ENCODE measurements at regions not wholly inside any gene's neighbourhood (a gene's known extent, or its start where the extent isn't known, plus 50 kb on each side); places are given as distances from the start of the nearest gene placed in this dataset.

GRCh38 chr1:200258447-200259375 is 151.1 kb downstream of the ZNF281 start:
- POLR2A ChIA-PET, result interaction anchor here (0.6 kb wide), 1 partner anchor 90 kb away, joined by 5 read pairs; no protein-coding TSS in a partner anchor
- CTCF ChIA-PET (ENCODE audit: low intra/inter-chr PET ratio), result no interaction called here
- Histone ChIP-seq H3K4me1 (replicated peaks in 1 of 2; ENCODE audit: control insufficient read depth in 2 of 2, insufficient read depth in 2 of 2, low read length in 2 of 2) (no peaks in the 10 kb centered on the region), H4K20me1 (replicated peaks; ENCODE audit: control insufficient read depth, insufficient read depth, low read length) (no peaks in the 10 kb centered on the region), H2AFZ (ENCODE audit: low read depth, low read length) (no peak overlapping the region), H3K36me3 (ENCODE audit: control insufficient read depth, insufficient read depth, low read length) (no peaks in the 10 kb centered on the region), H3K27me3 (ENCODE audit: control insufficient read depth in 2 of 2, insufficient read depth in 2 of 2, low read length in 2 of 2) (peaks cover 2 to 14% of the 10 kb centered on the region in 2 experiments), H3K4me2 (ENCODE audit: insufficient read depth, low read length) (no peak overlapping the region), H3K9me3 (replicated peaks; ENCODE audit: control insufficient read depth, insufficient read depth, low read depth, low read length) (no peaks in the 10 kb centered on the region), H3K4me3 (no peak overlapping the region), H3K9ac (ENCODE audit: insufficient read depth in 1 of 2, low read depth in 2 of 2, low read length in 2 of 2) (no peak overlapping the region), H3K27ac (ENCODE audit: extremely low read depth, low read depth, low read length) (no peak overlapping the region), H3K9me1 (ENCODE audit: control insufficient read depth, insufficient read depth, low read length) (no peaks in the 10 kb centered on the region), H3K79me2 (ENCODE audit: control insufficient read depth, insufficient read depth, low read length) (no peaks in the 10 kb centered on the region)
- FAIRE-seq (peak; percentile 67), DNase-seq (ENCODE audit: extremely low read depth in 1 of 4, low spot score in 3 of 4) (peak; percentile 27 to 49 (median 38)), ATAC-seq (peak; percentile 74)
- no TSS peak for BruUV-seq (replicated peaks)
- TF ChIP-seq TEAD4 (IDR thresholded peaks at IDR 0.05; ENCODE audit: low read length) (no peak), TEAD4 (CRISPR knock-in tag; IDR thresholded peaks at IDR 0.05; ENCODE audit: borderline replicate concordance) (no peak), ZFPM2 (CRISPR knock-in tag; IDR thresholded peaks at IDR 0.05) (no peak), NELFE (IDR thresholded peaks at IDR 0.05; ENCODE audit: insufficient read depth, insufficient read length) (no peak), RAD21 (CRISPR knock-in tag; conservative IDR thresholded peaks at IDR 0.05 in 1 of 2, IDR thresholded peaks at IDR 0.05 in 1 of 2) (peak in 1 of 2 experiments; percentile 41; a peak in 2 of 4 replicates)
- TF ChIP-seq, protein P1, sequence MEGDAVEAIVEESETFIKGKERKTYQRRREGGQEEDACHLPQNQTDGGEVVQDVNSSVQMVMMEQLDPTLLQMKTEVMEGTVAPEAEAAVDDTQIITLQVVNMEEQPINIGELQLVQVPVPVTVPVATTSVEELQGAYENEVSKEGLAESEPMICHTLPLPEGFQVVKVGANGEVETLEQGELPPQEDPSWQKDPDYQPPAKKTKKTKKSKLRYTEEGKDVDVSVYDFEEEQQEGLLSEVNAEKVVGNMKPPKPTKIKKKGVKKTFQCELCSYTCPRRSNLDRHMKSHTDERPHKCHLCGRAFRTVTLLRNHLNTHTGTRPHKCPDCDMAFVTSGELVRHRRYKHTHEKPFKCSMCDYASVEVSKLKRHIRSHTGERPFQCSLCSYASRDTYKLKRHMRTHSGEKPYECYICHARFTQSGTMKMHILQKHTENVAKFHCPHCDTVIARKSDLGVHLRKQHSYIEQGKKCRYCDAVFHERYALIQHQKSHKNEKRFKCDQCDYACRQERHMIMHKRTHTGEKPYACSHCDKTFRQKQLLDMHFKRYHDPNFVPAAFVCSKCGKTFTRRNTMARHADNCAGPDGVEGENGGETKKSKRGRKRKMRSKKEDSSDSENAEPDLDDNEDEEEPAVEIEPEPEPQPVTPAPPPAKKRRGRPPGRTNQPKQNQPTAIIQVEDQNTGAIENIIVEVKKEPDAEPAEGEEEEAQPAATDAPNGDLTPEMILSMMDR (IDR thresholded peaks at IDR 0.05 in 2 of 3, conservative IDR thresholded peaks at IDR 0.05 in 1 of 3; ENCODE audit: insufficient read depth in 2 of 3, low read depth in 1 of 3, low read length in 3 of 3), result peak; percentile 31 to 63 (median 57); a peak in 5 of 6 replicates
- TF ChIP-seq, protein P2, sequence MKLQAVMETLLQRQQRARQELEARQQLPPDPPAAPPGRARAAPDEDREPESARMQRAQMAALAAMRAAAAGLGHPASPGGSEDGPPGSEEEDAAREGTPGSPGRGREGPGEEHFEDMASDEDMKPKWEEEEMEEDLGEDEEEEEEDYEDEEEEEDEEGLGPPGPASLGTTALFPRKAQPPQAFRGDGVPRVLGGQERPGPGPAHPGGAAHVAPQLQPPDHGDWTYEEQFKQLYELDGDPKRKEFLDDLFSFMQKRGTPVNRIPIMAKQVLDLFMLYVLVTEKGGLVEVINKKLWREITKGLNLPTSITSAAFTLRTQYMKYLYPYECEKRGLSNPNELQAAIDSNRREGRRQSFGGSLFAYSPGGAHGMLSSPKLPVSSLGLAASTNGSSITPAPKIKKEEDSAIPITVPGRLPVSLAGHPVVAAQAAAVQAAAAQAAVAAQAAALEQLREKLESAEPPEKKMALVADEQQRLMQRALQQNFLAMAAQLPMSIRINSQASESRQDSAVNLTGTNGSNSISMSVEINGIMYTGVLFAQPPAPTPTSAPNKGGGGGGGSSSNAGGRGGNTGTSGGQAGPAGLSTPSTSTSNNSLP (IDR thresholded peaks at IDR 0.05; ENCODE audit: borderline replicate concordance, low read depth, low read length), result peak; percentile 76; the same call in 1 of the 2 replicates
- intact Hi-C loops (cut with micrococcal nuclease), result loop anchor here (5.0 kb wide), 1 partner anchor 121 kb away; no protein-coding TSS in a partner anchor
- 1% methylated on average over 10 of the region's 10 CpGs for whole genome bisulfite sequencing (ENCODE audit: insufficient coverage, low coverage, missing lambda C conversion rate)
- in situ Hi-C loops (cut with MboI), result no loop called here
